Activated CD4-positive, alpha-beta T cell treated with anti-CD3 and anti-CD28 coated beads, Interleukin-2, Interleukin-4, amounts not matched to agents 100 ng/mL and 50 ng/mL, durations not matched to agents 16 hours and 8 hours (primary cell): ENCODE measurements at regions not wholly inside any gene's neighbourhood (a gene's known extent, or its start where the extent isn't known, plus 50 kb on each side); places are given as distances from the start of the nearest gene placed in this dataset.
"Not testable (repeated sequence)": the region's sequence is repeated elsewhere in the genome, so short reads cannot be mapped to it uniquely, and the experiment has no call there.

ENCODE experiments used
- DNase-seq: peaks from one replicate; pipeline ENCODE4 v3.0.0-alpha.2; 2020; ENCODE audit warnings: low spot score

DNA sequence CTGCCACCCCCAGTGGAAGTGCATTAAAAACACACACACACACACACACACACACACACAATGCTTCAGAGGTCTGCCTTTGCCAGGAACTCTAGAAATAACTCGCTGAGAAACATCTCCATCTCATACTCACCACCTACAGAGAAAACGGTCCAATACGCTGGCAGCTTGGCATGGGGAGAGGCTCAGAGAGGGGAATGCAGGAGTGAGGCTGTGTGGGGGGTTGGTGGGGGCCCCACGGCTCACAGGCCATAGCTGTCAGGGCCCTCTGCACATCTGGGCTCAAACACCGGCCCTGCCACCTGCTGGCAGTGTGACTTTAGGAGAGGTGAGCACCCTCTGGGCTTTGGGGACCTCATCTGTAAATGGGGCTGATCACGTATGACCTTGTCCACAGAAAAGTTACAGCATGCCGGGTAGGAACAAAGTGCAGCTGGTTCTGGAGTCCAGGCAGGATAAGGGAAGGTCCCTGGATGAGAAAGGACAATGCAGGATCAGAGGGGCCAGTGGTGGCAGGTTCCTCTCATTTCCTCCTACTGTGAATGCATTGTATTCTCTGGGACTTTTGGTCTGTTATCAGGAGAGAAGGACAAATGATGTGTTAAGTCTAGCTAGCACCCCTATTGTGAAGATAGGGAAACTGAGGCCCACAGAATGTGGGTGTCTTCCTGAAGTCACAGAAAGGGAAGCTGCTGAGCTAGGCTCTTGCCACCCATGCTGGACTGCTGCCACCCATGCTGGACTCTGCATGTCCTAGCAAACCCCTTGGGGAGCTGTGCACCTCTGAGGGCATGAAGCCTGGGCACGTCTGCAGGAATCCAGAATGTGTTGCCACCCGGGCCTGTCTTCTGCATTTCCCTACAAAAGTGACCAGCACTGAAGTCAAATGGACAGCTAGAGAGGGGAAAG is 404.6 kb downstream of the RPS24 start:
- DNase-seq, result peak; percentile 23

DNA sequence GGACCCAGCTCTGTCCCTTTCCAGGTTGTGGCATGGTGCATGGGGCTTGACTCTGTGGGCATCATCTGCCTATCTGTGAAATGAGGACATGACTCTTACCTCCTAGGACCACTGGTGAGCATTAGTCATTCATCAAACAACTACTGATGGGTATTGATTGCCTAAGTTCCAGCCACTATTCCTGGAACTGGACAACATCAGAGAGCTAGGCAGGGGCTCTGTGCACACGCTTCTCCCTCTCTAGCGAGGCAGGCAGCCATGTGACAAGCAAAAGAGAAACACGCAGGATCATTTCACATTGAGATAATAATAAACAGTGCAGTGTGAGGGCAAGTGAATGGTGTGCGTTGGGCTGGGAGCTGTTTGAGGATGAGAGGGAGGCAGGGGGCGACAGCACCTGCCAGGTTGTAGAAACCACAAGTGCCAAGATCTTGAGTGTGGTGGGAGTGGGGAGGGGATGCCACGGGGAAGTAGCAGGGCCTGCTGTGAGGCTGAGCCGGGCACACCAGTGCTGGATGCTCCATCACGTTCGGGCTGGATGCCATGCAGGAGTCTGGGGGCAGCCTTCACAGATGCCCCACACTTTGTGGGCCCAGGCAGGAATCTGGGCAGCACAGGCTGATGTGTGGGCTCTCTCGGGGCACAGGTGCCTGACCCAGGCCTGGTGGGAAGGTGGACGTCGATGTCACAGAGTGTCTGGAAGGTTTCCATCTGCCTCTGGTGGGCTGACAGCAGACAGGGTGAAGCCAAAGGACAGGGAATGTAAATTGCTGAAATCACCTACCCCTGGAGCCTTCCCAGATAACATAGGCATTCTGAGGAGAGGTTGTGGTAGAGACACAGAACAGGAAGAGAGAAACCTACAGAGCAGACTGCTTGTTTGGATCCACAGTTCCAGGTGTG is 405.5 kb downstream of the RPS24 start:
- no peak for DNase-seq

DNA sequence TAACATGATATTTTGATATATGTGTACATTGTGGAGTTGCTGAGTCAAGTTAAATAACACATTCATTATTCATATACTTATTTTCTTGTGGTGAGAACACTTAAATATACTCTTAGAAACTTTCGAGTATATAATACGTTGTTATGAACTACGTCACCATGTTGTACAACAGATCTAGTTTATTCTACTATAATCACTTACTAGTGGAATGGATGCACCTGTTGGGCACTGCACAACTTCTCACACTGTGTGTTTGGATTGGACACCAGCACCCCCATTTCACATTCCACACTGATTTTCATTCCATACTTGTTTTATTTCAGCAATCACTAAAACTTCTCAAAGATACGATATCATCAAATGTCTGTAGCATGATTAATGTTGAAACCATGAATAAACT is 407.3 kb downstream of the RPS24 start:
- no peak for DNase-seq

DNA sequence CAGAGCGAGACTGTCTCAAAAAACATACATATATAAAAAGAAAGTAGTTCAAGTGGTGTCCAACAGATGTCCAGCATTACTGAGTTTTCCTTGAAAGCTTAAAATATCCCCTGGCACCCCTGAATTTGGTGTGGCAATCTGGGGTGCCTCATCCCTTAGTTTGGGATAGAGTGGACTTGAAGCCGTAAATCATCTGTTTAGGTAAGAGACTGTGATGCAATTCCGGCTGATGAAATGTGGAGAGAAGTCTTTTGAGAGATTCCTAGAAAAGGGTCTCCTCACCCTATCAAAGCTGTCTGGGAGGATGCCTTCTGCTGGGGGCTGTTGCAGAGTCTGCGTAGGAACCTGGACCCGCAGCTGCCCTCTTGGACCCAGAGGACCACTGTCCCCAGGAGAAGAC is 408.0 kb downstream of the RPS24 start:
- DNase-seq, result no peak

DNA sequence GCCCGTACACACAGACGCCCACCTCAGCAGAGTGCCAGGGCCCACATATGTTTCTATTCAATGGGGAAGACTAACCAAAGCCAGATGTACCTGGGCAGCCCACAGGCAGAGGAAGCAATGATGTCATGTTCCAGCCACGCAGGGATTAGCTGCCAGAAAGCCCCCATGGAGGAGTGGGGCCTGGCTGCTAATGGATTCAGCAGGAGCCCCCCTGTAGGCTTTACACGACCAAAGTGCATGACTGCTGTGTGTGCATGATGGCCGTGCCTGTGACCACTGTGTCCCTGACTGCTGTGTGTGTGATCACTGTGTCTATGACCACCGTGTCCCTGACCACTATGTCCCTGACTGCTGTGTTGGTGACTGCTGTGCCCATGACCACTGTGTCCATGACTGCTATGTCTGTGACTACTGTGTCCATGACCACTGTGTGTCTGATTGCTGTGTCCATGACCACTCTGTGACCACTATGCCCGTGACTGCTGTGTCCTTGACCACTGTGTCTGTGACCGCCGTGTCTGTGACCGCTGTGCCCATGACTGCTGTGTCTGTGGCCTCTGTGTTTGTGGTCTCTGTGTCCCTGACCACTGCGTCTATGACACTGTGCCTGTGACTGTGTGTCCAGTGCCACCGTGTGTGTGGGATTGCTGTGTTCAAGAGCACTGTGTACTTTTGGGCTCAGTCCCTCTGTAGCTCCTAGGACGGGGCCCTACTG is 409.3 kb downstream of the RPS24 start:
- DNase-seq, result no peak

DNA sequence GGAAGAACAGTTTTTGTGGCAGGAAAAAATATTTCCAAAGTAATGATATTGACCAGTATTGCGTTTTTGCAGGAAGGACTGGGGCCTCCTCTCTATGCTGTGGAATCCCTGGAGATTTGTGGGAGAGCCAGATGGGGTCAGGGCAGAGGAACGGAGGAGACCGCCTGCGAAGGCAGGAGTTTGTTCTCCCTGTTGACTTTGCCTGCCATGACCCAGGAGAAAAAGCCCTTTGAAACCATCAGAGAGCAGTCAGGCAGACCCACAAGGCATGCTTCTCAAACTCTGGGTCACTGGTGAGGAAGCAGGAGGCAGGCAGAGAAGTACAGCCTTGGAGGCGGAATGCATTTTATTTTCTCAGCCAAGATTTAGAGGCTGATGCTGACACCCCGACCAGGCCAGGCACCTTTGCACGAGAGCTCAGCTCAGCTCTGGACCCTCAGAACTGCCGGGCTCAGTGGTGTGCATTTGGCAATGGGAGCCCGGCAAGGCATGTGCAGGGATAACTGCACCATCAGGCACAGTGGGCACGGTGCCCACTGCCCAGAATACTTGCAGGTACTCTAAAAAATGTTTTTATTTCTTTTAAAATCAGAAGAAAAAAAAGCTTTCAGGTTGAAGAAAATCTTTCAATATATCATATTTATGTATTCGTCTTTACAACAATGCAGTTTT is 410.4 kb downstream of the RPS24 start:
- DNase-seq, result no peak

DNA sequence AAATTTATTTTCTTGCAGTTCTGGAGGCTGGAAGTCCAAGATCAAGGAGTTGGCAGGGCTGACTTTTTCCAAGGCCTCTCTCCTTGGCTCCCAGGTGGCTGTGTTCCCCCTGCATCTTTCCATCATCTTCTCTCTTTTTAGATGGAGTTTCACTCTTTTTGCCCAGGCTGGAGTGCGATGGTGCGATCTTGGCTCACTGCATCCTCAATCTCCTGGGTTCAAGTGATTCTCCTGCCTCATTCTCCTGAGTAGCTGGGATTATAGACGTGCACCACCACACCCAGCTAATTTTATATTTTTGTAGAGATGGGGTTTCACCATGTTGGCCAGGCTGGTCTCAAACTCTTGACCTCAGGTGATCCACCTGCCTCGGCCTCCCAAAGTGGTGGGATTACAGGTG is 411.1 kb downstream of the RPS24 start:
- DNase-seq, result not testable (repeated sequence)

DNA sequence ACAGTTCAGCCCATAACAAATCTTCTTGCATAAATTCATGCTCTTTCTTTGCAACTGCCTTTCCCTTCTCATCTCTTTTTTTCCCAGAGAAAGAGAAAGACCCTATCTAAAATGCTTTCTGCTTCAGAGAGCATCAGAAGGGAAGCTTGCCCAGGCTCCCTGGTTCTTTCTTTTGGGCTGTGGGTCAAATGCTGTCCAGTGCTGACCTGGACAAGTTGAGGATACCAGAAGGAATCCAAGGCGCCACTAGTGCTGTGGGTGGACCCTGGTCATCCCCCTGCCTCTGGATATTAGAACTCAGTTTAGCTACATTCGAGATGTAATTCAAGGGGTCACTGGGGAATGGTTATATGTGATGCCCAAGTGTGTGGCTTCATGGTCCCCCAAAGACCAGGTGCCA is 411.6 kb downstream of the RPS24 start:
- DNase-seq, result no peak

DNA sequence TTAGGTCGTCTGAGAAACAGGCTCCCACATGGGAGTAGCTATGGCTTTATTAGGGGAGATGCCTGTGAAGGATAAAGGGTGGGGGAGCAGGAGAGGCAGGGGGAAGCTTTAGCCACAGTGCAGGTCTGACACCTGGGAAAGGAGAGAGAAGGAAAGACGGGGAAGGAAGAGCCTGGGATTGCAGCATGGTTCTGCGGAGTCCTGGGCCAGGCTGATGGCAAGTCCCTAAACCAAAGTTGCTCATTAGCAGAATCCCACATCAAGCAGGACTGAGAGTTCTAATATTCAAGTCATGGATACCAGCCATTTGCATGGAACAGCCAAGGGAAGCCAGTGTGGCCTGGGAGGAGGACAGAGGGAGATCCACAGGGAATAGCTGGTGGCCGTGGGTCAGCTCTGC is 414.8 kb downstream of the RPS24 start:
- no peak for DNase-seq

DNA sequence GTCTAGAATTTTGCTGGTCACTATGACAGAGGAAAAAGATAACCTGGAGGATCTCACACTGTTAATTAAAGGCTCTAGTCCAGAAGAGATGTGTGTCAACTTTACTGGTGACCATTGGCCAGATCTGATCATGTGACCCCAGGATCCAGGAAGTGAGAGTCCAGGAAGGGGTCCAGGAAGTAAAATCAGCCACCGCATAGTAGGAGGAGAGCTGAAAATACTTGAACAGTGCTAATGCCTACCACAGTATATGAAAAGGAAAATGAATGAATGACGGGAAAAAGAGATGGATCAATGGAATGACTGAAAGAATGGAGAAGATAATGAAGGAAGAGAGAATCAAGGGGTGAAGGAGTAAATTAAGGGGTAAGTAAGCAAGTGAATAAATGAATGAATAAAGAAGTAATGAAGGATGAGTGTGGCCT is 415.3 kb downstream of the RPS24 start:
- DNase-seq, result no peak

DNA sequence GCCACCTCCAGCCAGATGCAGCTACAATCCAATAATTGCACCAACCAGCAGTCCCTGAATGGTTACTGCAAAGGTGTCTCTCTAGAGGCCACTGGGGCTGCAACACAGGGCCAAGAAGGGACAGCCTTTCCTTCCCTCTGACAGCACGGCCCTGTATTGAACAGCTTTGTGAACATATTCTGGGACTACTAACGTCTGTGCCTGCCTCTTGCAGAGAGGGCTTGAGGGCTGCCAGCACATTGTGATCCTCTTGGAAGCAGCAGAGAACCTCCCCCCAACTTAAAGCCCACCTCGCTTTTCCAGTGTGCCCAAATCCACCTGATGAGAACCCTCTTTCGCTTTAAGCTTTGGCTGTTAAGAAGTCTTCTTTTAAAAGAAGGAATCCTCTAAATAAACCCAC is 415.9 kb downstream of the RPS24 start:
- no peak for DNase-seq

DNA sequence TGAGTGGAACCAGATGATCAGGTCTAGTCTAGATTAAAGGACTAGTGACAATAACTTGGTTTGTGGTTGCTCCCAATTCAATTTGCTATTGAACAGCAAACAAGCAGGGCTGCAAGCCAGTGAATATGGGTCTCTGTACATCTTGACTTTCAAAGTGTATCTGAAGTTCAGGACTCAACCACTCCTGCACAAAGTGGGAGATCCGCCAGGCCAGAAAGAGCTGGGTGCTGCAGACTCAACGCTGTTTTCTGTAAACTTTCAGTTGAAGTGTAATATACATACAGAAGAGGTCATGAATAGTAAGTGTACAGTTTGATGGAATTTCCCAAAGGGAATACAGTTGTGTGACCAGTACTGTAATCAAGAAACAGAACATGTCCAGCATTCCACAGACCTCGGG is 416.6 kb downstream of the RPS24 start:
- DNase-seq, result no peak

DNA sequence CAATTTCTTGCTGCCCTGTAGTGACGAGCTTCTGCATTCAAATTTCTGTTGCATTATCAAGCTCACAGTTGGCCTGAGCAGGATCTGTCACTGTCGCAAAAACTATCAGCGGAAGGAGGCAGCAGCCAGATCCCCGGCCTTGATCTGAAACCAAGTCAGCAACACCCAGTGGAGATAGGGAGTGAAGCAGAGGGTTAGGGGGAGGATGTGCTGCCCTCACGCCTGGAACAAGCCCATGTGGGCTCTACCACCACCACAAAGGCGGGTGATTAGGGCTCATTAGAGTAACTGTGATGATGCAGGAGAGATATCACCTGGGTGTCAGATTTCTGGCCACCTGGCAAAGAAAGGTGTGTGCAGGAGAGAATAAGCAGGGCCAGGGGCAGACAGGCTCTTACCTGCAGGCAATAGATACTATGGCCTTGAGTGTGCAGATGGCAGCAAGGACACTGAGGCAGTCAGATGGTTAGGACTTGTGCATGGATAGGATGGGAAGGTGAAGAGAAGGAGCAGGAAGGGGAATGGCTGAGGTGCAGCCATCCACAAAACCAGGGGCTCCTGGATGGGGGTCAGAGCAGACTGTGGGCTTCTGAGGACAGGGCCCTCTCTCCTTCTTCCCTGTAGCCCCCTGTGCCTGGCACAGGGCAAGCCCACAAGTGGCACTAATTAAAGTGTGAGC is 417.3 kb downstream of the RPS24 start:
- DNase-seq, result no peak

DNA sequence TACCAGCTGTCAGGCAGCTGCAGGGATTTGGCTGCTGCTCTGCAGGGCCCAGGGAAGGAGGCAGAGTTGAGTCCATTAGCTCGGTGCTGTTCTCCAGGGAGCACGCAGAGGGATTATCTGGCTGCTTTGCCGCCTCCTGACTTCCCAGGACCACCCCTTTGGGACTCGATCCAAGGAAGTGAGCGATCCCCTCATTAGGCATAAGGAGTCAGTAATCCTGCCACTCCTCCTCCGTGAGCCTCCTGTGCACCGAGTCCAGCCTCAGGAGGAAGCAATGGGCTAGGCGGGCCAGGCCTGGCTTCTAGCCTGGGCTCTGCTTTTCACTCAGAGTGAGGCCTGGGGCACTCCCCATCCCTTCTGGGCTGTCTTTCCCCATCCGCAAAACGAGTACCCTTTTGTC is 417.9 kb downstream of the RPS24 start:
- no peak for DNase-seq

DNA sequence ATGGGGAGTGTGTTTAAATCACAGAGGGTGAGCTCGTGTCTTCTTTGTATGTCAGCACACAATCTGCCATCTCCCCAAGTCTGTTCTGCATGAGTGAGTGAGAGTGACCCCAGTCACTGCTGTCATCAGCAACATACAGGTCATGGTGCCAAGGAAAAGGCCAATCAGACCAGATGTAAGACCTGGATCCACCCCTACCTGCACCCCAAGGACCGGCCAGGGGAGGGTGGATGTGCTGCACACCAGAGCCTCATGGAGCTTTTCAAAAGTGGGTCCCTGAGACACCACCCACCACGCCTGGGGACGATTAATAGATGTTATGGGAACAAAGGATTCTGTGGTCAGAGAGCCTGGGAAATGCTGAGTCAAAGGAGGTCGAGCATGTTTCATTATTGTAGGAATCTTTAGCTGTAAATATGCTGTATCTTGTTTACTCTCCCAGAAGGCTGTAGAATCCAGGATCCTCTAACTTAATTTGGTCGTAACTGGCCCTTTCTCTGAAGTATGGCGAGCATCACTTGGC is 420.5 kb downstream of the RPS24 start:
- DNase-seq, result no peak

DNA sequence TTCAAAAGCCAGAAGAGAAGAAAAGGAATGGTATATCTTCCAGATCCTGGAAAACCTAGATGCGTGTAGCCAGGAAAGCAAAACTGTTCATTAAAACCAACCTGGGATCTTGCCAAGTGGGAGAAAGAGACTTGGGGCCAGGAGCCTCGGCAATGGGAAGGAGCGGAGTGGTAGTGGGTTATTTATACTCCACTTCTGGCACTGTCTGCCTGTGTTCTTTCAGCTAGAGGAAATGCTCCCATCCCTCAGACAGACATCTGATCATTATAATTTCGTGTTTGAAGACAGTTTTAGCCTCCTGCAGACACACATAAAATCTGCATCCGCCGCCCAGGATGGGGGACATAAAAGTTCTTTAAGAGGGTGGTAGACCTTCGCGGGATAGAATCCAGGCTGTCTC is 421.6 kb downstream of the RPS24 start:
- DNase-seq, result no peak

DNA sequence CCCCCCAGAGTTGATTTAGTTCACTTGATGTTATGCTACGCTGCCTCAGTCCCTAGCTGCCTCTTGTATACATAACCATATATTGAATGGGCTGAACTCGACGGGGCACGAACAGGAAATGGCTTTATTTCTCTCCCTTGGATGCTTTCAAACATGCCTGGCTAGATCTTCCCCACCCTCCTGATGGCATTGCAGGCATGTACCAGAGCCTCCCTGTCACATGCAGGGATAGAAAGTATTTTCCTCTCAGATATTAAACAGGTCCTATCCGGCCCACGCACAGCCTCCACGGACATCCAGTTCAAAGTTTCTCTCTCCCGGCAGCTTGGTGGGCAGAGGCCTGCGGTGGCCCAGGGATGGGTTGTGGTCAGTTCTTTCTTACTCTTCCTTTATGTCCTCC is 422.1 kb downstream of the RPS24 start:
- no peak for DNase-seq

DNA sequence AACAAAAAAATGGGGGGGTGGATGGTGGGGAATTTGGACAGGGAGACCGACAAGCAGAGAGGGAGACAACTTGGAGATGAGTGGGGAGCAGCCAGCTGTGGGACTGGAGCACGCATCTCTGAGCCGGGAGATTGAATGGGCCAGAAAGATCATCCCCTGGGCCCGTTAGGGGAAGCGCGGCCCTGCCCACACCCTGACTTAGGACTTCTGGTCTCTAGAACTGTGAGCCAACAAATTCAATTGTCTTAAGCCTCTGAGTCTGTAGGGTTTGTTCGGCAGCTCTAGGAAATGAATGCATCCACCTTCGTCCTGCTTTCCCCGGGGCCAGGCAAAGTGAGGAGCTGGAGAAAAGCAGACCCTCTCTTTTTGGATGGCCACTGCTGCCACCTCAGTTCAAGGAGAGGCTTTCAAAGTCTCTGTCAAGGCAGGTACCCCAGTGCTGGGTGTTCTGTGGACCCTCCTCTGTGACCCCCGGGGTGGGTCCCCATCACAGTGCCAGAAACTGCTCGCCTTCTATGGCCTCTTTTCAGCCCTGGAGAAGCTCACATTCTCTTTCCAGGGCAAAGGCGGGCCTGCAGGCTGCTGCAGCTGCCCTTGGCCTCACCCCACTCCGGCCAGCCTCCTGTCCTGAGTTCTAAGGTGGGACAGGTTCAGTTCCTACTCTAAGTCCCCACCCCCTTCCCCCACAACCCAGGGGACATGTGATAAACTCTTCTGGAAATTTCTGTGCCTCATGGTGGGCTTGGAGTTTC is 423.2 kb downstream of the RPS24 start:
- no peak for DNase-seq

DNA sequence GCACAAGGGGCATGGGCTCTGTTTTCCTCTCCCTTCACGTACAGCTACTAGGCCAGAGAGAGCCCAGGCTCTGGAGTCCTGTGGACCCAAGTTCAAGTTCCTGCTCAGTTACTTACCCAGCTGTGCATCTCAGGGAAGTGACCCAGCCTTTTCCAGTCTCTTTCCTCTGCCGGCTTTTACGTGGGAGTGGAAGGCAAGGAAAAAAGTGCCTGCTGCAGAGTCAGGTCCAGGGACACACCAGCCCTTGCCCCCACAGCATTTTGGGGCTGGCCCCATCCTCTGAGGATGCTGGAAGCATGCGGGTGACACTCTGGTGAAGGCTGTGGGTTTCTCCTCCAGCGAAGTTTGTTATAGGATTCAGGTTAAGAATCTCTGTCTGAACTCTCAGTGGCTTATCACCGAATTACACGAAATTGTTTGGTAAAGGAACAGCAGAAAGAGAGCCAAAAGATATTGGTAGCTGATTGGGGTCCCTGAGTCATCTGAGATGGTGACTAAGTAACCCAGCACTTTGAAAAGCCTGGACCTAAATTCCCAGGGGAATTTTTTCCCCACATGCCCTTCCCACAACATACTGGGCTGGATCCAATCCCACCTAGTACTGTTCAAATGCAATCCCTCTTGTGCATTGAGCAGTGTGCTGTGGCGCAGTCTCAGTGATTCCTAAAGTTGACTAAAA is 424.3 kb downstream of the RPS24 start:
- DNase-seq, result no peak
